ENCODE measurements at regions not wholly inside any gene's neighbourhood (a gene's known extent, or its start where the extent isn't known, plus 50 kb on each side); places are given as distances from the start of the nearest gene placed in this dataset.

- H3K27ac ChIP-seq (ENCODE audit: low read length) = no peak overlapping the region
- DNase-seq (no peak), ATAC-seq (ENCODE audit: insufficient read depth, low read depth) (no peak)
- no peaks in the 10 kb centered on the region for H4K20me1 ChIP-seq (ENCODE audit: insufficient read depth, low read length)
- H3K36me3 ChIP-seq (ENCODE audit: insufficient read depth, low read length) = no peaks in the 10 kb centered on the region
- H3K27me3 ChIP-seq (ENCODE audit: insufficient read depth, low read length, poor library complexity) = no peaks in the 10 kb centered on the region
- no peak overlapping the region for H3K4me3 ChIP-seq (ENCODE audit: low read depth in 1 of 2, low read length in 2 of 2)
- H3K9me3 ChIP-seq (ENCODE audit: insufficient read depth, low read length, severe bottlenecking) = peaks cover 22% of the 10 kb centered on the region
- no peaks in the 10 kb centered on the region for H3K4me1 ChIP-seq (ENCODE audit: insufficient read depth, low read length)
- no peak overlapping the region for H3K9ac ChIP-seq (ENCODE audit: low read depth, low read length)
- no peak overlapping the region for H2AFZ ChIP-seq (ENCODE audit: low read depth, low read length)
- TF ChIP-seq, protein P1, sequence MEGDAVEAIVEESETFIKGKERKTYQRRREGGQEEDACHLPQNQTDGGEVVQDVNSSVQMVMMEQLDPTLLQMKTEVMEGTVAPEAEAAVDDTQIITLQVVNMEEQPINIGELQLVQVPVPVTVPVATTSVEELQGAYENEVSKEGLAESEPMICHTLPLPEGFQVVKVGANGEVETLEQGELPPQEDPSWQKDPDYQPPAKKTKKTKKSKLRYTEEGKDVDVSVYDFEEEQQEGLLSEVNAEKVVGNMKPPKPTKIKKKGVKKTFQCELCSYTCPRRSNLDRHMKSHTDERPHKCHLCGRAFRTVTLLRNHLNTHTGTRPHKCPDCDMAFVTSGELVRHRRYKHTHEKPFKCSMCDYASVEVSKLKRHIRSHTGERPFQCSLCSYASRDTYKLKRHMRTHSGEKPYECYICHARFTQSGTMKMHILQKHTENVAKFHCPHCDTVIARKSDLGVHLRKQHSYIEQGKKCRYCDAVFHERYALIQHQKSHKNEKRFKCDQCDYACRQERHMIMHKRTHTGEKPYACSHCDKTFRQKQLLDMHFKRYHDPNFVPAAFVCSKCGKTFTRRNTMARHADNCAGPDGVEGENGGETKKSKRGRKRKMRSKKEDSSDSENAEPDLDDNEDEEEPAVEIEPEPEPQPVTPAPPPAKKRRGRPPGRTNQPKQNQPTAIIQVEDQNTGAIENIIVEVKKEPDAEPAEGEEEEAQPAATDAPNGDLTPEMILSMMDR (IDR thresholded peaks at IDR 0.05; ENCODE audit: borderline replicate concordance, extremely low read depth, low read length, poor library complexity, severe bottlenecking) = no peak
- no peak for TF ChIP-seq EZH2 (IDR thresholded peaks at IDR 0.05; ENCODE audit: borderline replicate concordance, low read depth, low read length, severe bottlenecking)
- no peak overlapping the region for H3K4me2 ChIP-seq (ENCODE audit: insufficient read depth, low read length)
- H3K79me2 ChIP-seq (ENCODE audit: insufficient read depth, low read length) = no peaks in the 10 kb centered on the region
Observed at GRCh38 chr11:104761511-104761910, 136.7 kb downstream of the CASP12 start.

DNA sequence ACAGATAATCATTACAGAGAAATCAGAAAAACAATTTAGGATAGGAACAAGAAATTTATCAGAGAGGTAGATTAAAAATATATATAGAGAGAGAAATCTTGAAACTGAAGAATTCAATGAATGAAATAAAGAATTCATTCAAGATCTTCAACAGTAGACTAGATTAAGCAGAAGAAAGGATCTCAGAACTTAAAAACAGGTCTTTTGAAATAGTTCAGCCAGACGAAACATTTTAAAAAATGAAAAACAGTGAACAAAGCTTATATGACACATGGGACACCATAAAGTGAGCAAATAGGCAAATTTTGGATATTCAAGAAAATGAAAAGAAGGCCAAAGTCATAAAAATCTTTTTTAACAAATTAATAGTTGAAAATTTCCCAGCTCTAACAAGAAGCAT lies 138.8 kb downstream of the CASP12 start:
- TF ChIP-seq, protein P1 (IDR thresholded peaks at IDR 0.05; ENCODE audit: borderline replicate concordance, extremely low read depth, low read length, poor library complexity, severe bottlenecking) = no peak
- no peak for TF ChIP-seq EZH2 (IDR thresholded peaks at IDR 0.05; ENCODE audit: borderline replicate concordance, low read depth, low read length, severe bottlenecking)
- DNase-seq (no peak), ATAC-seq (ENCODE audit: insufficient read depth, low read depth) (no peak)
- Histone ChIP-seq H3K4me1 (ENCODE audit: insufficient read depth, low read length) (no peaks in the 10 kb centered on the region), H4K20me1 (ENCODE audit: insufficient read depth, low read length) (no peaks in the 10 kb centered on the region), H3K9me3 (ENCODE audit: insufficient read depth, low read length, severe bottlenecking) (peaks cover 22% of the 10 kb centered on the region), H3K79me2 (ENCODE audit: insufficient read depth, low read length) (no peaks in the 10 kb centered on the region), H3K27ac (ENCODE audit: low read length) (no peak overlapping the region), H3K36me3 (ENCODE audit: insufficient read depth, low read length) (no peaks in the 10 kb centered on the region), H3K4me3 (ENCODE audit: low read depth in 1 of 2, low read length in 2 of 2) (no peak overlapping the region), H2AFZ (ENCODE audit: low read depth, low read length) (no peak overlapping the region), H3K4me2 (ENCODE audit: insufficient read depth, low read length) (no peak overlapping the region), H3K9ac (ENCODE audit: low read depth, low read length) (no peak overlapping the region), H3K27me3 (ENCODE audit: insufficient read depth, low read length, poor library complexity) (no peaks in the 10 kb centered on the region)

- no peaks in the 10 kb centered on the region for H3K27me3 ChIP-seq (ENCODE audit: insufficient read depth, low read length, poor library complexity)
- H4K20me1 ChIP-seq (ENCODE audit: insufficient read depth, low read length) = no peaks in the 10 kb centered on the region
- no peaks in the 10 kb centered on the region for H3K36me3 ChIP-seq (ENCODE audit: insufficient read depth, low read length)
- no peaks in the 10 kb centered on the region for H3K79me2 ChIP-seq (ENCODE audit: insufficient read depth, low read length)
- ATAC-seq (ENCODE audit: insufficient read depth, low read depth) (no peak), DNase-seq (no peak)
- peaks cover 4% of the 10 kb centered on the region for H3K4me1 ChIP-seq (ENCODE audit: insufficient read depth, low read length)
- H3K4me3 ChIP-seq (ENCODE audit: low read depth in 1 of 2, low read length in 2 of 2) = no peak overlapping the region
- no peak for TF ChIP-seq EZH2 (IDR thresholded peaks at IDR 0.05; ENCODE audit: borderline replicate concordance, low read depth, low read length, severe bottlenecking)
- TF ChIP-seq, protein P1 (IDR thresholded peaks at IDR 0.05; ENCODE audit: borderline replicate concordance, extremely low read depth, low read length, poor library complexity, severe bottlenecking) = no peak
- no peaks in the 10 kb centered on the region for H3K9me3 ChIP-seq (ENCODE audit: insufficient read depth, low read length, severe bottlenecking)
- 0 out of 2 replicates have a peak overlapping the region, but pooled peaks have one; percentile 27 for H2AFZ ChIP-seq (ENCODE audit: low read depth, low read length)
- no peak overlapping the region for H3K27ac ChIP-seq (ENCODE audit: low read length)
- H3K9ac ChIP-seq (ENCODE audit: low read depth, low read length) = no peak overlapping the region
- no peak overlapping the region for H3K4me2 ChIP-seq (ENCODE audit: insufficient read depth, low read length)
Observed at GRCh38 chr11:104738918-104739317, 159.3 kb downstream of the CASP12 start.

- Histone ChIP-seq H3K36me3 (ENCODE audit: insufficient read depth, low read length) (no peaks in the 10 kb centered on the region), H3K4me3 (ENCODE audit: low read depth in 1 of 2, low read length in 2 of 2) (no peak overlapping the region), H3K27ac (ENCODE audit: low read length) (no peak overlapping the region), H3K79me2 (ENCODE audit: insufficient read depth, low read length) (no peaks in the 10 kb centered on the region), H3K27me3 (ENCODE audit: insufficient read depth, low read length, poor library complexity) (no peaks in the 10 kb centered on the region), H4K20me1 (ENCODE audit: insufficient read depth, low read length) (no peaks in the 10 kb centered on the region), H3K4me1 (ENCODE audit: insufficient read depth, low read length) (peaks cover 4% of the 10 kb centered on the region), H3K9me3 (ENCODE audit: insufficient read depth, low read length, severe bottlenecking) (no peaks in the 10 kb centered on the region), H3K4me2 (ENCODE audit: insufficient read depth, low read length) (no peak overlapping the region), H2AFZ (ENCODE audit: low read depth, low read length) (no peak overlapping the region), H3K9ac (ENCODE audit: low read depth, low read length) (no peak overlapping the region)
- DNase-seq (no peak), ATAC-seq (ENCODE audit: insufficient read depth, low read depth) (no peak)
- TF ChIP-seq, protein P1 (IDR thresholded peaks at IDR 0.05; ENCODE audit: borderline replicate concordance, extremely low read depth, low read length, poor library complexity, severe bottlenecking) = no peak
- no peak for TF ChIP-seq EZH2 (IDR thresholded peaks at IDR 0.05; ENCODE audit: borderline replicate concordance, low read depth, low read length, severe bottlenecking)
Observed at GRCh38 chr11:104738208-104738607, 160.1 kb downstream of the CASP12 start.

All from DND-41 (cell line).